Keratinocyte (primary cell): ENCODE measurements at regions not wholly inside any gene's neighbourhood (a gene's known extent, or its start where the extent isn't known, plus 50 kb on each side); places are given as distances from the start of the nearest gene placed in this dataset.

Source experiments
- DNase-seq: peaks from one replicate; pipeline ENCODE4 v3.0.0-alpha.2; 2011; ENCODE audit warnings: low read depth, missing footprints, low spot score
- FAIRE-seq: peaks from 2 replicates; lab custom pipeline; 2011; peaks lifted over from hg19 to GRCh38; lab: Jason Lieb, UNC
- H2AFZ ChIP-seq: 2 replicates; pipeline ENCODE4 v1.6.0; 2012; ENCODE audit warnings: low read length, control low read depth, inconsistent platforms; ENCODE audit not compliant: control insufficient read depth
- H3K27ac ChIP-seq: 2 replicates; pipeline ENCODE4 v1.5.1; 2011; ENCODE audit warnings: low read length; ENCODE audit not compliant: control insufficient read depth, insufficient read depth
- H3K27me3 ChIP-seq: 3 replicates; pipeline ENCODE4 v1.6.0; 2011; ENCODE audit warnings: low read length; ENCODE audit not compliant: control insufficient read depth, insufficient read depth; ENCODE audit errors: extremely low read depth
- H3K36me3 ChIP-seq, 2 experiments: 2 replicates in 1 of 2; 3 replicates in 1 of 2; pipeline ENCODE4 v1.5.1; 2011; ENCODE audit warnings: low read length in 2 of 2, mild to moderate bottlenecking in 1 of 2; ENCODE audit not compliant: control insufficient read depth in 2 of 2, insufficient read depth in 2 of 2; ENCODE audit errors: extremely low read depth in 1 of 2
- H3K4me1 ChIP-seq: 3 replicates; pipeline ENCODE4 v1.5.1; 2011; ENCODE audit warnings: low read length; ENCODE audit not compliant: control insufficient read depth, insufficient read depth; ENCODE audit errors: extremely low read depth
- H3K4me2 ChIP-seq: 3 replicates; pipeline ENCODE4 v1.6.0; 2011; ENCODE audit warnings: low read depth, low read length; ENCODE audit not compliant: control insufficient read depth, insufficient read depth; ENCODE audit errors: extremely low read depth
- H3K4me3 ChIP-seq, 3 experiments: fragments of 200-600 bp in 1 of 3; sonication (generic) in 1 of 3; 2 replicates in 2 of 3; 3 replicates in 1 of 3; pipeline ENCODE4 v1.5.1; 2011 to 2016; ENCODE audit warnings: low read length in 3 of 3, mild to moderate bottlenecking in 3 of 3, control low read depth in 2 of 3, inconsistent platforms in 1 of 3, low read depth in 1 of 3, mixed read lengths in 1 of 3, mixed run types in 1 of 3, moderate library complexity in 1 of 3; ENCODE audit not compliant: control insufficient read depth in 2 of 3, insufficient read depth in 2 of 3; ENCODE audit errors: extremely low read depth in 1 of 3
- H3K79me2 ChIP-seq: 2 replicates; pipeline ENCODE4 v1.6.0; 2012; ENCODE audit warnings: low read length; ENCODE audit not compliant: control insufficient read depth, insufficient read depth
- H3K9ac ChIP-seq: 3 replicates; pipeline ENCODE4 v1.6.0; 2011; ENCODE audit warnings: low read length; ENCODE audit not compliant: control insufficient read depth, insufficient read depth; ENCODE audit errors: extremely low read depth
- H3K9me1 ChIP-seq: 3 replicates; pipeline ENCODE4 v1.6.0; 2011; ENCODE audit warnings: low read length; ENCODE audit not compliant: control insufficient read depth, insufficient read depth; ENCODE audit errors: extremely low read depth
- H3K9me3 ChIP-seq: 2 replicates; pipeline ENCODE4 v1.5.1; 2012; ENCODE audit warnings: low read depth, low read length; ENCODE audit not compliant: control insufficient read depth
- H4K20me1 ChIP-seq: 3 replicates; pipeline ENCODE4 v1.6.0; 2011; ENCODE audit warnings: low read length; ENCODE audit not compliant: control insufficient read depth, insufficient read depth; ENCODE audit errors: extremely low read depth
- CTCF ChIP-seq, 3 experiments: IDR thresholded peaks in 1 of 3; conservative IDR thresholded peaks in 1 of 3; optimal IDR thresholded peaks in 1 of 3; 2 replicates in 2 of 3; 3 replicates in 1 of 3; pipeline versions ENCODE3 to v1.5.1; 2011; ENCODE audit warnings: low read length in 3 of 3, mild to moderate bottlenecking in 3 of 3, moderate library complexity in 2 of 3, control low read depth in 1 of 3, inconsistent platforms in 1 of 3; ENCODE audit not compliant: insufficient read depth in 2 of 3; ENCODE audit errors: extremely low read depth in 1 of 3
- EZH2 ChIP-seq: IDR thresholded peaks from one replicate; pipeline ENCODE4 v1.6.1; 2012; ENCODE audit warnings: inconsistent platforms, mild to moderate bottlenecking, low read length, moderate library complexity
- dilution Hi-C: fragments of 300-500 bp; cut with MboI; formaldehyde crosslinking; loops from one replicate; pipeline ENCODE4 v1.7.0; 2020; ENCODE audit warnings: low sequenced_read_pairs; ENCODE audit not compliant: extremely low pct_ligation_motif_present

GRCh38 chr2:62300925-62301324, 105.0 kb downstream of the B3GNT2 start:
- H3K9me1 ChIP-seq = no peaks in the 10 kb centered on the region
- no peak for TF ChIP-seq CTCF (optimal IDR thresholded peaks at IDR 0.05 in 1 of 3, IDR thresholded peaks at IDR 0.05 in 1 of 3, conservative IDR thresholded peaks at IDR 0.05 in 1 of 3; ENCODE audit: extremely low read depth in 1 of 3, insufficient read depth in 2 of 3, low read length in 3 of 3)
- TF ChIP-seq EZH2 = no peak
- peaks cover 5% of the 10 kb centered on the region for H3K4me1 ChIP-seq
- no peak for FAIRE-seq
- no peak overlapping the region for H3K4me3 ChIP-seq
- no peaks in the 10 kb centered on the region for H3K9me3 ChIP-seq
- peaks cover 7% of the 10 kb centered on the region for H3K27me3 ChIP-seq
- no peak overlapping the region for H3K9ac ChIP-seq
- no peaks in the 10 kb centered on the region for H4K20me1 ChIP-seq
- no peak overlapping the region for H3K4me2 ChIP-seq
- no peaks in the 10 kb centered on the region for H3K79me2 ChIP-seq
- H2AFZ ChIP-seq = no peak overlapping the region
- no peak overlapping the region for H3K27ac ChIP-seq
- no peaks in the 10 kb centered on the region for H3K36me3 ChIP-seq
- dilution Hi-C loops = no loop called here
- DNase-seq = no peak

GRCh38 chr2:62297624-62298010, 101.7 kb downstream of the B3GNT2 start:
- H3K4me2 ChIP-seq = no peak overlapping the region
- H3K4me1 ChIP-seq = peaks cover 10% of the 10 kb centered on the region
- no peaks in the 10 kb centered on the region for H3K79me2 ChIP-seq
- dilution Hi-C loops = no loop called here
- no peaks in the 10 kb centered on the region for H4K20me1 ChIP-seq
- TF ChIP-seq CTCF (optimal IDR thresholded peaks at IDR 0.05 in 1 of 3, IDR thresholded peaks at IDR 0.05 in 1 of 3, conservative IDR thresholded peaks at IDR 0.05 in 1 of 3; ENCODE audit: extremely low read depth in 1 of 3, insufficient read depth in 2 of 3, low read length in 3 of 3) = peak in 1 of 3 experiments; percentile 39
- TF ChIP-seq EZH2 = no peak
- H3K27me3 ChIP-seq = peaks cover 7% of the 10 kb centered on the region
- no peaks in the 10 kb centered on the region for H3K9me3 ChIP-seq
- H3K27ac ChIP-seq = no peak overlapping the region
- no peak overlapping the region for H3K9ac ChIP-seq
- FAIRE-seq (no peak), DNase-seq (no peak)
- H2AFZ ChIP-seq = no peak overlapping the region
- H3K4me3 ChIP-seq = no peak overlapping the region
- H3K36me3 ChIP-seq = no peaks in the 10 kb centered on the region
- no peaks in the 10 kb centered on the region for H3K9me1 ChIP-seq
